Vagina (tissue), 2 donors: ENCODE measurements at regions not wholly inside any gene's neighbourhood (a gene's known extent, or its start where the extent isn't known, plus 50 kb on each side); places are given as distances from the start of the nearest gene placed in this dataset.
"Not testable (repeated sequence)": the region's sequence is repeated elsewhere in the genome, so short reads cannot be mapped to it uniquely, and the experiment has no call there.

ENCODE experiments used
- DNase-seq, 2 donors: peaks; one replicate each; pipeline ENCODE4 v3.0.0-alpha.2; 2017; ENCODE audit errors: extremely low spot score in 2 of 2
- H3K27ac ChIP-seq: fragments of 200-600 bp; sonication (generic); one replicate; pipeline ENCODE4 v1.5.1; 2019
- H3K27me3 ChIP-seq: fragments of 200-600 bp; sonication (generic); one replicate; pipeline ENCODE4 v1.5.1; 2019
- H3K36me3 ChIP-seq, 2 donors: fragments of 200-600 bp; sonication (generic); one replicate each; pipeline ENCODE4 v1.5.1; 2017 to 2019
- H3K4me1 ChIP-seq: fragments of 200-600 bp; sonication (generic); one replicate; pipeline ENCODE4 v1.5.1; 2019
- H3K4me3 ChIP-seq, 2 donors: fragments of 200-600 bp; sonication (generic); 1 replicate in 1 of 2; 2 replicates in 1 of 2; pipeline ENCODE4 v1.5.1; 2016 to 2019
- H3K9me3 ChIP-seq: fragments of 200-600 bp; sonication (generic); one replicate; pipeline ENCODE4 v1.5.1; 2019
- CTCF ChIP-seq, 3 experiments: fragments of 450-650 bp in 2 of 3; fragments of 200-600 bp in 1 of 3; sonication (generic) in 1 of 3; IDR thresholded peaks; one replicate each; pipeline ENCODE4 v1.5.1; 2017 to 2019; ENCODE audit warnings: antibody characterized with exemption in 3 of 3, mild to moderate bottlenecking in 2 of 3, moderate library complexity in 2 of 3
- POLR2A ChIP-seq, 2 donors: fragments of 450-650 bp; IDR thresholded peaks; one replicate each; pipeline ENCODE4 v1.6.1; 2017; ENCODE audit warnings: antibody characterized with exemption in 2 of 2, mild to moderate bottlenecking in 2 of 2, moderate library complexity in 2 of 2
- POLR2AphosphoS5 ChIP-seq, 2 donors: sonication (generic); formaldehyde crosslinking; IDR thresholded peaks; one replicate each; pipeline ENCODE4 v1.9.0; 2017; ENCODE audit warnings: antibody characterized with exemption in 2 of 2, mild to moderate bottlenecking in 2 of 2, low read depth in 1 of 2; ENCODE audit not compliant: insufficient read depth in 1 of 2
- intact Hi-C: fragments of 100-400 bp; cut with DNase I; formaldehyde crosslinking; loops from one replicate; pipeline ENCODE4 v1.15.1; 2023

DNA sequence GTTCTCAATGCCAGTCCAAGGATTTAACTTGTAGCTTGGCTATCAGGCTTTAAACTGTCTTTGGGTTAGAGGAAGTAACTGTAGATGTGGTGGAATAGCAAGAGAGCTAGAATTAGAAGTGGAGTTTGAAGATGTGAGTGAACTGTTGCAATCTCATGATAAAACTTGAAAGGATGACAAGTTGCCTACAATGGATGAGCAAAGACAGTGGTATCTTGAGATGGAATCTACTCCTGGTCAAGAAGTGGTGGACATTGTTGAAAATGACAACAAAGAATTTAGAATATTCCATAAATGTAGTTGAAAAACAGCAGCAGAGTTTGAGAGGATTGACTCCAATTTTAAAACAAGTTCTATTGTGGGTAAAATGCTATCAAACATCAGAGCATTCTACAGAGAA, 199.0 kb downstream of the DUSP6 start:
- DNase-seq: no peak
- H3K27me3 ChIP-seq: no peaks in the 10 kb centered on the region
- H3K4me1 ChIP-seq: peaks cover 7% of the 10 kb centered on the region
- H3K27ac ChIP-seq: no peak overlapping the region
- H3K9me3 ChIP-seq: no peaks in the 10 kb centered on the region
- H3K4me3 ChIP-seq: no peak overlapping the region
- no peaks in the 10 kb centered on the region for H3K36me3 ChIP-seq
- TF ChIP-seq CTCF (IDR thresholded peaks at IDR 0.05) (no peak), POLR2A (IDR thresholded peaks at IDR 0.05) (no peak), POLR2AphosphoS5 (IDR thresholded peaks at IDR 0.05; ENCODE audit: insufficient read depth in 1 of 2, low read depth in 1 of 2) (no peak)
- intact Hi-C loops: no loop called here

- intact Hi-C loops: no loop called here
- Histone ChIP-seq H3K9me3 (no peaks in the 10 kb centered on the region), H3K27ac (no peak overlapping the region), H3K27me3 (no peaks in the 10 kb centered on the region), H3K4me3 (no peak overlapping the region), H3K4me1 (peaks cover under 1% of the 10 kb centered on the region), H3K36me3 (no peaks in the 10 kb centered on the region)
- no peak for TF ChIP-seq POLR2AphosphoS5 (IDR thresholded peaks at IDR 0.05; ENCODE audit: insufficient read depth in 1 of 2, low read depth in 1 of 2)
- TF ChIP-seq POLR2A (IDR thresholded peaks at IDR 0.05): no peak
- TF ChIP-seq CTCF (IDR thresholded peaks at IDR 0.05): no peak
- DNase-seq: no peak
Observed at GRCh38 chr12:89151536-89151935, 200.8 kb downstream of the DUSP6 start.

- H3K4me1 ChIP-seq, DNase-seq, H3K27me3 ChIP-seq, H3K9me3 ChIP-seq, H3K36me3 ChIP-seq, H3K27ac ChIP-seq, H3K4me3 ChIP-seq, intact Hi-C loops: not testable (repeated sequence)
Observed at GRCh38 chr12:89150789-89151188, 201.5 kb downstream of the DUSP6 start.

- Histone ChIP-seq H3K27me3 (no peaks in the 10 kb centered on the region), H3K27ac (no peak overlapping the region), H3K4me3 (no peak overlapping the region)
Observed at GRCh38 chr12:89140602-89141238, 211.6 kb downstream of the DUSP6 start.

DNA sequence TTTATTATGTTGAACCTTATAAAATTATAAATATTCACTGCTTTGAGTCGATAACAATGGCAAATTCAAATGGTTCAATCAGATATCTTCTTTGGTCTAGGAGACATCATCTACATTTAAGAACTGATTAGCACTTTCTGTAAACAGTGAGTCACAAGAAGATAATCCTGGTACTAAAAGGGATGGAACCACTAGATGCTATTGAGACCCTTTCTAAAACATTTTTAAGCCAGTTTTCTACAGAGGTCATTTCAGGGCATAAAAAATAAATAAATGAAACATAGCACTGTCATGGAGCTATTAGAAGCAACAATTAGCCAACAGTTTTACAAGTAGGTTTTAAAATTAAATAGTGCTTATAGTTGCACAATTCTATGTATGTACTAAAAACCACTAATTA, 212.2 kb downstream of the DUSP6 start:
- Histone ChIP-seq H3K27me3 (no peaks in the 10 kb centered on the region), H3K4me3 (no peak overlapping the region), H3K9me3 (no peaks in the 10 kb centered on the region), H3K4me1 (no peaks in the 10 kb centered on the region), H3K27ac (no peak overlapping the region), H3K36me3 (no peaks in the 10 kb centered on the region)
- intact Hi-C loops: no loop called here
- no peak for DNase-seq
- TF ChIP-seq POLR2A (IDR thresholded peaks at IDR 0.05): no peak

More at GRCh38 chr12:89140602-89141238, 211.6 kb downstream of the DUSP6 start:
- intact Hi-C loops: no loop called here
- Histone ChIP-seq H3K4me1 (no peaks in the 10 kb centered on the region), H3K9me3 (no peaks in the 10 kb centered on the region), H3K36me3 (no peaks in the 10 kb centered on the region)
- no peak for TF ChIP-seq POLR2A (IDR thresholded peaks at IDR 0.05)
- no peak for TF ChIP-seq POLR2AphosphoS5 (IDR thresholded peaks at IDR 0.05; ENCODE audit: insufficient read depth in 1 of 2, low read depth in 1 of 2)
- no peak for TF ChIP-seq CTCF (IDR thresholded peaks at IDR 0.05)
- DNase-seq: no peak

DNA sequence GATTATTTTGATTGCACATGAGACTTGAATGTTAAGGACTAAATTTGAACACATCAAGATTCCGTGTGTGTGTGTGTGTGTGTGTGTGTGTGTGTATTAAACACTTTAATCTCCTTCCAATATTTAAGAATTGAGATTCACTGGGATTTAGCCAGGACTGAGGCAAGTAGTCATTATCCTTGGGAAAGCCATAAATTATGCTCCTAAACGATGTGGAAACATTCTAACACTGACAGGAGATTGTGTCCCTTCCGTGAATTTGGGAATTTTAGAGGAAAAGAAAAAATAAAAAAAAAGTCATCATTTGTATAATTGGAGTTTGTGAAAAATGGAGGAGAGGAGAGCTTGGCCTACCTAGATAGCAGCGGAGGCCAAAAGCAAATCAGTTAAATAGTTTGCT, 212.9 kb downstream of the DUSP6 start:
- DNase-seq: no peak
- no peak overlapping the region for H3K27ac ChIP-seq
- H3K36me3 ChIP-seq: no peaks in the 10 kb centered on the region
- H3K9me3 ChIP-seq: no peaks in the 10 kb centered on the region
- no peak overlapping the region for H3K4me3 ChIP-seq
- H3K27me3 ChIP-seq: no peaks in the 10 kb centered on the region
- H3K4me1 ChIP-seq: no peaks in the 10 kb centered on the region
- no peak for TF ChIP-seq POLR2A (IDR thresholded peaks at IDR 0.05)
- intact Hi-C loops: no loop called here
